GM18498 (cell line): ENCODE measurements at regions not wholly inside any gene's neighbourhood (a gene's known extent, or its start where the extent isn't known, plus 50 kb on each side); places are given as distances from the start of the nearest gene placed in this dataset.

Experiments used
- ATAC-seq: cut with Tn5 transposase; IDR thresholded peaks from one replicate; pipeline ENCODE4 v1.9.1; 2021; ENCODE audit warnings: mild to moderate bottlenecking, moderate library complexity; ENCODE audit not compliant: unreplicated experiment

- ATAC-seq: peak; percentile 95
Observed at GRCh38 chr4:14856062-14856933, 146.0 kb upstream of the CPEB2 start.

- ATAC-seq: no peak
Observed at GRCh38 chr4:14856934-14857235, 145.4 kb upstream of the CPEB2 start.

- no peak for ATAC-seq
Observed at GRCh38 chr4:14857475-14857874, 144.8 kb upstream of the CPEB2 start.

GRCh38 chr4:14857981-14858380 lies 144.3 kb upstream of the CPEB2 start:
- no peak for ATAC-seq

GRCh38 chr4:14862891-14863290 lies 139.4 kb upstream of the CPEB2 start:
- no peak for ATAC-seq

- no peak for ATAC-seq
Observed at GRCh38 chr4:14863418-14864364, 138.6 kb upstream of the CPEB2 start.

GRCh38 chr4:14864365-14865030 lies 137.8 kb upstream of the CPEB2 start:
- no peak for ATAC-seq

GRCh38 chr4:14865031-14865366 lies 137.3 kb upstream of the CPEB2 start:
- no peak for ATAC-seq

GRCh38 chr4:14865804-14866203 lies 136.5 kb upstream of the CPEB2 start:
- ATAC-seq: no peak

- ATAC-seq: no peak
Observed at GRCh38 chr4:14867847-14868246, 134.4 kb upstream of the CPEB2 start.

- no peak for ATAC-seq
Observed at GRCh38 chr4:14868426-14869395, 133.6 kb upstream of the CPEB2 start.

GRCh38 chr4:14871676-14872430 lies 130.4 kb upstream of the CPEB2 start:
- ATAC-seq: no peak

GRCh38 chr4:14874990-14875389 lies 127.3 kb upstream of the CPEB2 start:
- peak; percentile 76 for ATAC-seq

- ATAC-seq: peak; percentile 38
Observed at GRCh38 chr4:14877246-14878225, 124.7 kb upstream of the CPEB2 start.

GRCh38 chr4:14878681-14879080 lies 123.6 kb upstream of the CPEB2 start:
- no peak for ATAC-seq

GRCh38 chr4:14879683-14880082 lies 122.6 kb upstream of the CPEB2 start:
- ATAC-seq: no peak

- ATAC-seq: no peak
Observed at GRCh38 chr4:14880805-14881204, 121.5 kb upstream of the CPEB2 start.

GRCh38 chr4:14883166-14883565 lies 119.1 kb upstream of the CPEB2 start:
- ATAC-seq: no peak
